Caco-2 (cell line): ENCODE measurements at regions not wholly inside any gene's neighbourhood (a gene's known extent, or its start where the extent isn't known, plus 50 kb on each side); places are given as distances from the start of the nearest gene placed in this dataset.

ENCODE experiments used
- BruUV-seq: library from RNA; stranded (reverse); fragments of 400-500 nt; replicated peaks from 2 replicates; lab custom pipeline; 2021; lab: Mats Ljungman, UMichigan
- CTCF ChIA-PET: fragments of 300-600 bp; sonication (Branson Sonifier 250); formaldehyde crosslinking; loops from one replicate; lab custom pipeline; 2022; ENCODE audit warnings: antibody characterized with exemption; lab: Charles Lee
- POLR2A ChIA-PET: fragments of 300-600 bp; sonication (Branson Sonifier 250); formaldehyde crosslinking; loops from one replicate; lab custom pipeline; 2022; ENCODE audit warnings: antibody characterized with exemption; lab: Charles Lee
- DNase-seq, 2 experiments: peaks; one replicate each; pipeline versions ENCODE4 v3.0.0 to v3.0.0-alpha.2; 2020 to 2022
- H3K27me3 ChIP-seq: replicated peaks from 2 replicates; pipeline ENCODE4 v1.6.0; 2011; ENCODE audit warnings: low read length; ENCODE audit not compliant: control insufficient read depth, insufficient read depth
- H3K36me3 ChIP-seq: 2 replicates; pipeline ENCODE4 v1.5.1; 2011; ENCODE audit warnings: low read length; ENCODE audit not compliant: control insufficient read depth, insufficient read depth
- H3K4me1 ChIP-seq: fragments of 250-450 bp; sonication (Bioruptor Pico); 2 replicates; pipeline ENCODE4 v1.5.1; 2020; ENCODE audit warnings: mild to moderate bottlenecking
- H3K4me3 ChIP-seq: 2 replicates; pipeline ENCODE4 v1.5.1; 2011; ENCODE audit warnings: low read depth, mild to moderate bottlenecking, control low read depth, low read length
- H3K9me3 ChIP-seq: fragments of 250-450 bp; sonication (Bioruptor Pico); 2 replicates; pipeline ENCODE4 v1.5.1; 2020; ENCODE audit warnings: mild to moderate bottlenecking, moderate library complexity
- H3K27ac Mint-ChIP-seq: one replicate; pipeline ENCODE4 v1.8.0; 2022; ENCODE audit warnings: mixed read lengths; ENCODE audit not compliant: unreplicated experiment
- H3K27me3 Mint-ChIP-seq: one replicate; pipeline ENCODE4 v1.8.0; 2022; ENCODE audit warnings: mixed read lengths; ENCODE audit not compliant: insufficient read depth, unreplicated experiment
- H3K36me3 Mint-ChIP-seq: one replicate; pipeline ENCODE4 v1.8.0; 2022; ENCODE audit warnings: mild to moderate bottlenecking, mixed read lengths; ENCODE audit not compliant: insufficient read depth, unreplicated experiment
- H3K4me1 Mint-ChIP-seq: one replicate; pipeline ENCODE4 v1.8.0; 2022; ENCODE audit warnings: low read depth, mixed read lengths; ENCODE audit not compliant: unreplicated experiment
- H3K4me3 Mint-ChIP-seq: one replicate; pipeline ENCODE4 v1.8.0; 2022; ENCODE audit warnings: mild to moderate bottlenecking, moderate library complexity, mixed read lengths; ENCODE audit not compliant: unreplicated experiment
- H3K9me3 Mint-ChIP-seq: one replicate; pipeline ENCODE4 v1.8.0; 2022; ENCODE audit warnings: mixed read lengths; ENCODE audit not compliant: unreplicated experiment
- CTCF ChIP-seq, 2 experiments: fragments of 200-600 bp in 1 of 2; IDR thresholded peaks; 1 replicate in 1 of 2; 2 replicates in 1 of 2; pipeline versions ENCODE4 v1.5.1 to v1.8.0; 2011 to 2022; ENCODE audit warnings: antibody characterized with exemption in 1 of 2, control low read depth in 1 of 2, inconsistent platforms in 1 of 2, low read depth in 1 of 2, low read length in 1 of 2, mild to moderate bottlenecking in 1 of 2, moderate library complexity in 1 of 2; ENCODE audit not compliant: insufficient read depth in 1 of 2, severe bottlenecking in 1 of 2, unreplicated experiment in 1 of 2
- intact Hi-C: fragments of 100-400 bp; cut with micrococcal nuclease; formaldehyde crosslinking; loops from one replicate; pipeline ENCODE4 v1.10.0; 2022; ENCODE audit not compliant: unreplicated experiment

DNA sequence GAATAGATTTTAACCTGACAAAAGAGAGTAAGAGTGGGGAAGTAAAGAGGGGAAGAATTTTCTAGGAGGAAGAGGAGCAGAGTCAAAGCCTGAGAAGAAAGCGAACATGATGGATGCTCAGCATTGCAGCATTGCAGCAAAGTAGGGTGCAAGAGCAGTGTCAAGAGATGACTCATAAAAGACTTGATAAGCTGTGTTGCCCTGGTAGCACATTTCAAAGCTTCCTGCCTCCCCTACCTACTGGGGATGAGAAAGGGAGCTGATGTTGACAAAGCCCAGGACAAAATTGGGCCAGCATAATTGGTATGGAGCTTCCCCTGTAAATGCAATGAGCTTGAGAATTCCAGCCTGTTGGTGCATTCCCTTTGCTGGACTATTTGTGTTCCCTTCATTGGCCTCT is 121.6 kb upstream of the ST8SIA2 start:
- no peak for TF ChIP-seq CTCF (IDR thresholded peaks at IDR 0.05; ENCODE audit: insufficient read depth in 1 of 2, low read depth in 1 of 2, low read length in 1 of 2, severe bottlenecking in 1 of 2, unreplicated experiment in 1 of 2)
- no peaks in the 10 kb centered on the region for H3K9me3 Mint-ChIP-seq
- no peak overlapping the region for H3K4me3 ChIP-seq
- POLR2A ChIA-PET: no interaction called here
- no peaks in the 10 kb centered on the region for H3K4me1 ChIP-seq
- H3K27me3 Mint-ChIP-seq: peaks cover 13% of the 10 kb centered on the region
- CTCF ChIA-PET: no interaction called here
- H3K4me1 Mint-ChIP-seq: no peaks in the 10 kb centered on the region
- BruUV-seq: no TSS peak
- intact Hi-C loops: no loop called here
- H3K27me3 ChIP-seq: no peaks in the 10 kb centered on the region
- no peak for DNase-seq
- no peaks in the 10 kb centered on the region for H3K9me3 ChIP-seq
- no peaks in the 10 kb centered on the region for H3K36me3 Mint-ChIP-seq
- no peak overlapping the region for H3K27ac Mint-ChIP-seq
- H3K36me3 ChIP-seq: no peaks in the 10 kb centered on the region
- H3K4me3 Mint-ChIP-seq: no peak overlapping the region

GRCh38 chr15:92273286-92273685 is 120.4 kb upstream of the ST8SIA2 start:
- no peak overlapping the region for H3K4me3 ChIP-seq
- peaks cover 18% of the 10 kb centered on the region for H3K27me3 Mint-ChIP-seq
- ChIA-PET CTCF (no interaction called here), POLR2A (no interaction called here)
- H3K4me1 ChIP-seq: no peaks in the 10 kb centered on the region
- no peak overlapping the region for H3K27ac Mint-ChIP-seq
- intact Hi-C loops: no loop called here
- H3K4me3 Mint-ChIP-seq: no peak overlapping the region
- H3K36me3 ChIP-seq: no peaks in the 10 kb centered on the region
- H3K36me3 Mint-ChIP-seq: no peaks in the 10 kb centered on the region
- no peaks in the 10 kb centered on the region for H3K9me3 Mint-ChIP-seq
- no peaks in the 10 kb centered on the region for H3K9me3 ChIP-seq
- H3K4me1 Mint-ChIP-seq: no peaks in the 10 kb centered on the region
- no peak for DNase-seq
- H3K27me3 ChIP-seq: no peaks in the 10 kb centered on the region
- BruUV-seq: no TSS peak
- TF ChIP-seq CTCF (IDR thresholded peaks at IDR 0.05; ENCODE audit: insufficient read depth in 1 of 2, low read depth in 1 of 2, low read length in 1 of 2, severe bottlenecking in 1 of 2, unreplicated experiment in 1 of 2): no peak

DNA sequence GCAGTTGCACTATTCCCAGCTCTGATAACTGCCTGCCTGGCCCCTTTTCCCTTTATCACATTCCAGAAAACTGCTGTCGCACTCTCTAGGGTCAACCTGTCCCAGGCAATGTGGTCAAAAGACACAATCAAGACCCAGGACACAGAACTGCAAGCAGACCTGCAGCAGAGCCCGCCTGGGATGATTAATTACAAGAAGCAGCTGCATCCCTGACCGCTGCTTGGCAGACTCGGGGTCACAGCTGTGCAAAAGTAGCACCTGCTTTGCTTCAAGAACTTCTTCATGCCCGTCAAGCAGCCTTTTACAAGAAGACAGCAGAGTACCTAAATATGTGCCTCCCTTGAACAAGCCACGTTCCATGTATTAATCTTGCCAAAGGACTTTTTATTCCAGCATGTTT is 120.0 kb upstream of the ST8SIA2 start:
- CTCF ChIA-PET: no interaction called here
- no peak for TF ChIP-seq CTCF (IDR thresholded peaks at IDR 0.05; ENCODE audit: insufficient read depth in 1 of 2, low read depth in 1 of 2, low read length in 1 of 2, severe bottlenecking in 1 of 2, unreplicated experiment in 1 of 2)
- H3K4me1 ChIP-seq: no peaks in the 10 kb centered on the region
- intact Hi-C loops: no loop called here
- no peak overlapping the region for H3K4me3 ChIP-seq
- no TSS peak for BruUV-seq
- no peaks in the 10 kb centered on the region for H3K36me3 Mint-ChIP-seq
- H3K36me3 ChIP-seq: no peaks in the 10 kb centered on the region
- H3K9me3 Mint-ChIP-seq: no peaks in the 10 kb centered on the region
- H3K4me1 Mint-ChIP-seq: no peaks in the 10 kb centered on the region
- no peak overlapping the region for H3K27ac Mint-ChIP-seq
- no peaks in the 10 kb centered on the region for H3K9me3 ChIP-seq
- H3K27me3 Mint-ChIP-seq: peaks cover 18% of the 10 kb centered on the region
- no peak overlapping the region for H3K4me3 Mint-ChIP-seq
- DNase-seq: no peak
- H3K27me3 ChIP-seq: no peaks in the 10 kb centered on the region
- POLR2A ChIA-PET: no interaction called here
